Large intestine (tissue), 3 donors: ENCODE measurements at regions not wholly inside any gene's neighbourhood (a gene's known extent, or its start where the extent isn't known, plus 50 kb on each side); places are given as distances from the start of the nearest gene placed in this dataset.

Source experiments
- DNase-seq, 2 donors: peaks; one replicate each; pipeline versions ENCODE4 v3.0.0 to v3.0.0-alpha.2; 2013
- H3K27ac ChIP-seq: one replicate; pipeline ENCODE4 v1.5.1; 2013; ENCODE audit warnings: low read length
- H3K27me3 ChIP-seq: 2 replicates; pipeline ENCODE4 v1.6.1; 2013; ENCODE audit warnings: low read length; ENCODE audit not compliant: control insufficient read depth, insufficient read depth
- H3K36me3 ChIP-seq: 2 replicates; pipeline ENCODE4 v1.6.1; 2013; ENCODE audit warnings: low read length; ENCODE audit not compliant: control insufficient read depth, insufficient read depth
- H3K4me1 ChIP-seq: one replicate; pipeline ENCODE4 v1.6.1; 2013; ENCODE audit warnings: low read length; ENCODE audit not compliant: control insufficient read depth, insufficient read depth
- H3K4me3 ChIP-seq: one replicate; pipeline ENCODE4 v1.5.1; 2013; ENCODE audit warnings: low read length
- H3K9me3 ChIP-seq: one replicate; pipeline ENCODE4 v1.6.1; 2013; ENCODE audit warnings: mild to moderate bottlenecking, low read depth, low read length, moderate library complexity; ENCODE audit not compliant: control insufficient read depth
- WGBS: methylation state at CpG from one replicate; pipeline ENCODE4 v1.1.5; 2013; ENCODE audit warnings: low lambda C conversion rate; ENCODE audit not compliant: insufficient coverage; 5-methylcytosine and 5-hydroxymethylcytosine counted together

- no peaks in the 10 kb centered on the region for H3K9me3 ChIP-seq
- H3K36me3 ChIP-seq = no peaks in the 10 kb centered on the region
- H3K27me3 ChIP-seq = peaks cover 2% of the 10 kb centered on the region
- no CpG with 5 or more reads among the region's 7 CpGs for WGBS
- no peak for DNase-seq
- H3K27ac ChIP-seq = no peak overlapping the region
- H3K4me1 ChIP-seq = no peaks in the 10 kb centered on the region
- no peak overlapping the region for H3K4me3 ChIP-seq
Measured at GRCh38 chr22:48357961-48358360, 1469.7 kb downstream of the BRD1 start.

DNA sequence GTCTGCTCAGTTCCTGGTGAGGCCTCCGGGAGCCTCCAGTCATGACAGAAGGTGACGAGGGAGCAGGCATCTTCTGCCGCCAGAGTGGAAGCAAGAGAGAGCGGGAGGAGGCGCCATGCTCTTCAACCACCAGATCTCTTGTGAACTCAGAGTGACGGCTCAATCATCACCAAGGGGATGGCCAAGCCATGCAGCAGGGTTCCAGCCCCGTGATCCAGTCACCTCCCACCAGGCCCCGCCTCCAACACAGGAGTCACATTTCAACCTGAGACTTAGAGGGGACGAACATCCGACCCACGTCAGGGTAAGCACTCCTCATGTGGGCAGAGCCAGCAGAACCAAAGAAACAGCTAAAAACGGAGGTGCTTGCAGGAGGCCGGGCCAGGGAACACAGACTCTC, 1470.5 kb downstream of the BRD1 start:
- DNase-seq = no peak
- no peaks in the 10 kb centered on the region for H3K36me3 ChIP-seq
- H3K4me1 ChIP-seq = no peaks in the 10 kb centered on the region
- H3K9me3 ChIP-seq = no peaks in the 10 kb centered on the region
- H3K4me3 ChIP-seq = no peak overlapping the region
- H3K27ac ChIP-seq = no peak overlapping the region
- WGBS = no CpG with 5 or more reads among the region's 13 CpGs
- H3K27me3 ChIP-seq = peaks cover 2% of the 10 kb centered on the region

- H3K27me3 ChIP-seq = peaks cover 2% of the 10 kb centered on the region
- no peak overlapping the region for H3K27ac ChIP-seq
- DNase-seq = no peak
- no peaks in the 10 kb centered on the region for H3K4me1 ChIP-seq
- no peak overlapping the region for H3K4me3 ChIP-seq
- WGBS = no CpG with 5 or more reads among the region's 5 CpGs
- H3K9me3 ChIP-seq = no peaks in the 10 kb centered on the region
- H3K36me3 ChIP-seq = no peaks in the 10 kb centered on the region
Measured at GRCh38 chr22:48356731-48357130, 1470.9 kb downstream of the BRD1 start.

DNA sequence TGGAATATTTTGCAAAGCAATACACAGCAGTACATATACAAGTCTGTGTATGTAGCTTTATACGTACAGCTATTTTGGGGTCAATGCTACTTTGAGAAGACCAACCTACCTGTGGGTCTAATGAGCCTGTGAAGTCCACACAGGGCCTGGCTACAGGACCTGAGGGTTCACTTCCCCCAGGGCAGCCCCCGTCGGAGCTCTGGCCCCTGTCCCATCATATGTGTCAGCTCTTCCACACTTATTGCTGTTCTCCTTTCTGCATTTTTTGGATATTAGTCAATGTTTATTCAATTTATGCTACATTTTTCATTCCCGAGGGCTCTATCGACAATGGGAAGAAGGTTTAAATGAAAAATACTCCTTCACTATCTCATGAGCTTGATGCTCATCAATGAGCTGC, 1473.6 kb downstream of the BRD1 start:
- 80% methylated on average over 1 of the region's 5 CpGs for WGBS
- DNase-seq = no peak
- Histone ChIP-seq H3K4me1 (no peaks in the 10 kb centered on the region), H3K27ac (no peak overlapping the region), H3K36me3 (no peaks in the 10 kb centered on the region), H3K4me3 (no peak overlapping the region), H3K27me3 (peaks cover under 1% of the 10 kb centered on the region), H3K9me3 (no peaks in the 10 kb centered on the region)

DNA sequence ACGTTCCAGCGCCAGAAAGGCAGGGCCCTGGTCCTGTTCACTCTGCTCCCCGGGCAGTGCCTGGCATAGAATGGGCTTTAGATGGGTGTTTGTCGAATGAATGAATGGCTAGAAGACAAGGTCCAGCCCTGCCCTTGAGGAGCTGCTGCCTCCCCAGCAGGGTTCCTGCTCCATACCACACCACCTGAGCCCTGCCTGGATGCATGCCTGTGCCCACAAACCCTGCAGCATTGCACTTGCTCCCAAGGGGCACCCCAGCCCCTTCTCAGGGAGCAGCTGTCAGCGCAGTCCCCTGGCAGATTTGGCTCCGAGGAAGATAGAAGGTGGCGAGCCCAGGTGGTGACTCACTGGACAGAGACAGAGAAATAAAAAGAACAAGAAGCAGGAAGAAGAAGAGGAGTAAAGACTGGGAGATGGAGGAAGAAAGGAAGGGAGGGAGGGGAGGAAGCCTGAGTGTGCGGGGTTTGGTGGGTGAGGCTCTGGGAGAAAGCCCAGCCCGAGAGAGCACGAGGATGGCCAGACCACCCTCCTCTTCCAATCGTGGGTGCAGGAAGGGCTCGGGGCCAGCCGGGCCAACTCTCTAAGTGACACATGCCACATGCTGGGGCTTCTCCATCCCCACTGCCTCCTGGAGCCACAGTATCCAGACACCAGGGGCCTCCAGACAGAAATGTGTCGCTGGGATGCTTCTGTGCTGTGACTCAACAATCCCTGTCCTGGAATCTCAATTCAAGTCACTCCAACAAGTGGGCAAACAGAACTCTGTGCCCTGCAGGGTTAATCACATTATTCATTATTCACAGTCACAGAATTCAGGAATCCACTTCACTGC, 1474.3 kb downstream of the BRD1 start:
- Histone ChIP-seq H3K27ac (no peak overlapping the region), H3K27me3 (no peaks in the 10 kb centered on the region), H3K4me3 (no peak overlapping the region), H3K36me3 (no peaks in the 10 kb centered on the region), H3K9me3 (no peaks in the 10 kb centered on the region), H3K4me1 (no peaks in the 10 kb centered on the region)
- WGBS = no CpG with 5 or more reads among the region's 14 CpGs
- no peak for DNase-seq

GRCh38 chr22:48352086-48352911, 1475.4 kb downstream of the BRD1 start:
- WGBS = 100% methylated on average over 2 of the region's 18 CpGs
- no peaks in the 10 kb centered on the region for H3K9me3 ChIP-seq
- no peak overlapping the region for H3K27ac ChIP-seq
- no peak overlapping the region for H3K4me3 ChIP-seq
- no peaks in the 10 kb centered on the region for H3K4me1 ChIP-seq
- no peaks in the 10 kb centered on the region for H3K36me3 ChIP-seq
- H3K27me3 ChIP-seq = no peaks in the 10 kb centered on the region
- DNase-seq = no peak

DNA sequence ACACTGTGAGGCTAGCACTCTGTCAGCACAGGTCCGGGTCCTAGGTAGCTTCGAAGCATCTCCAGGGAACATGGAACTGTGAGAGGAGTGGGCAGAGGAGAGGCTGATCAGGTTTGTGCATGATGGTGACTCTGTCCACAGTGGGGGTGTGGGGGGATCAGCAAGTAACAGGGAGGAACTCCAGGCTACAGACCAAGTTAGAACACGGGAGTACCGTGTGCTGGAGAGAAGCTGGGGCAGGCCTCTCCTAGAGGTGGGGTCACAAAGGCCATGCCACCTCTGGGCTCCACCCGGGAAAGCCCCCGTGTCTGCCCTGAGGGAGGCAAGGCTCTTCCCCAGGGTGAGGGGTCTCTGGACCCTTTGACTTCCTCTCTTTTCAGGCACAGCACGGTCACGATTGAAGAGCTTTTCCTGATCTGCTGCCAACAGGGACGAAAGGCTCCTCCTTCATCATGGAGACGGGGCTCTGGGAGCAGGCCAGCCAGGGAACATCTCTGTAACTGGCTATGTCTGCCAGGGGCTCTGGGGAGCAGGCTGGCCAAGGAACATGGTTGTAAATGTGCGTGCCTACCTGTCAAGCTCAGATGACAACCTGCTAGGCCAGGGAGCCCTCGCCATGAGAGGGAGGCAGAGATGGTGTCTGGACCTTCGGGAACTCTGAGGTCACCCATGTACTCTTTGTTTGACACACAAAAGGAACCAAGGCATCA, 1476.1 kb downstream of the BRD1 start:
- DNase-seq = no peak
- Histone ChIP-seq H3K4me3 (no peak overlapping the region), H3K9me3 (no peaks in the 10 kb centered on the region), H3K4me1 (no peaks in the 10 kb centered on the region), H3K36me3 (no peaks in the 10 kb centered on the region), H3K27ac (no peak overlapping the region), H3K27me3 (no peaks in the 10 kb centered on the region)
- WGBS = no CpG with 5 or more reads among the region's 13 CpGs

DNA sequence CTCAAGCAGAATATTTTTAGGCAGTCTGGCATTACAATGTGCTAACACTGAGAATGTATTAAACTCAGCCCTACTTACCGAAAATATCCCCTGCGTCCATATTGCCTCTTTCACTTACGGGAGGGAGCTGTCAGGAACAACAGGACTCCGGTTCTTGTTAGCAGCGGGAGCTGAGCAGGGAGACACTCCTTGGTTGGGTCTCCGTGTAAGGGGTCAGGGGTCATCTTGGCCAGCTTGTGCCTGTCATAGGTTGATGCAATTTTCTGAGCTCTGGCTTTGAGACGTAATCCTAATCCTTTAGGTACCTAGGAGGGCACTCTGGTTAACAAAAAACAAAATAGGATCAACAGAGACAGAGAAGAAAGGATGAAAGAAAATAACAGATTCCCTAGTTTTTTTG, 1477.2 kb downstream of the BRD1 start:
- H3K9me3 ChIP-seq = no peaks in the 10 kb centered on the region
- H3K27me3 ChIP-seq = no peaks in the 10 kb centered on the region
- H3K36me3 ChIP-seq = no peaks in the 10 kb centered on the region
- DNase-seq = no peak
- WGBS = 50% methylated on average over 1 of the region's 7 CpGs
- H3K4me1 ChIP-seq = no peaks in the 10 kb centered on the region
- H3K27ac ChIP-seq = no peak overlapping the region
- H3K4me3 ChIP-seq = no peak overlapping the region

DNA sequence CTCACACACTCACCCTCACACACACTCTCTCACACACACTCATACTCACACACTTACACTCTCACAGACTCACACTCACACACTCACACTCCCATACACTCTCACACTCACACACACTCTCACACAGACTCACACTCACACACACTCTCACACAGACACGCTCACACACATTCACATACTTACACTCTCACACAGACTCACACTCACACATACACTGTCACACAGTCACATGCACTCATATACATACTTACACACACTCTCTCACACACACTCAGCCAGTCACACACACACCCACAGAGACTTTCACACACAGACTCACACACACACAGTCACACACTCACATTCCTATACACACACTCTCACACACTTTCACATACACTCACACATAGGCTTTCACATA, 1478.8 kb downstream of the BRD1 start:
- Histone ChIP-seq H3K9me3 (no peaks in the 10 kb centered on the region), H3K27me3 (no peaks in the 10 kb centered on the region), H3K4me3 (no peak overlapping the region), H3K27ac (no peak overlapping the region), H3K36me3 (no peaks in the 10 kb centered on the region), H3K4me1 (no peaks in the 10 kb centered on the region)
- 100% methylated on average over 1 of the region's 1 CpG for WGBS
- no peak for DNase-seq

DNA sequence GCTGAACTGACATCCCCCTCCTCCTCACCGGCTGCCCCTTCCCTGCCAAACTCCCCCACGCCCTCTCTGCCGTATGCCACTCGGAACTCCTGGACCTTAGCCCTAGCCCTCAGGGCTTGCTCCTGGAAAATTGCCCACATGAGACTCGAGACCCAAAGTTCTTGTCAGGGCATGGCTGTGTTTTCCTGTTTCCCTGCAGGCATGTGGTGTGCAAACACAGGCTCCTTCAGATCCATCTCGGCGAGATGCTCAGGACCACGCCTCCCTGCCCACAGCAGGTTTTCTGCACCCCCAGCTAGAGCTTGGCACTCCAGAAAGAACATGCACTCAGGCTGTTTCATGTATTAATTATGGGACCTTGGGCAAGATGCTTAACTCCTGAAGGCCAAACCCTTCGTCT, 1480.4 kb downstream of the BRD1 start:
- no peak for DNase-seq
- H3K9me3 ChIP-seq = no peaks in the 10 kb centered on the region
- no peak overlapping the region for H3K27ac ChIP-seq
- H3K4me1 ChIP-seq = no peaks in the 10 kb centered on the region
- no CpG with 5 or more reads among the region's 9 CpGs for WGBS
- H3K27me3 ChIP-seq = no peaks in the 10 kb centered on the region
- no peaks in the 10 kb centered on the region for H3K36me3 ChIP-seq
- H3K4me3 ChIP-seq = no peak overlapping the region
